Glomerular visceral epithelial cell (primary cell): ENCODE measurements at regions not wholly inside any gene's neighbourhood (a gene's known extent, or its start where the extent isn't known, plus 50 kb on each side); places are given as distances from the start of the nearest gene placed in this dataset.

Experiments used
- DNase-seq: peaks from one replicate; pipeline ENCODE4 v3.0.0-alpha.2; 2016; ENCODE audit errors: extremely low spot score

- DNase-seq = peak; percentile 20
These were observed 55.7 kb upstream of the PHACTR2 start for GRCh38 chr6:143621876-143622605.

DNA sequence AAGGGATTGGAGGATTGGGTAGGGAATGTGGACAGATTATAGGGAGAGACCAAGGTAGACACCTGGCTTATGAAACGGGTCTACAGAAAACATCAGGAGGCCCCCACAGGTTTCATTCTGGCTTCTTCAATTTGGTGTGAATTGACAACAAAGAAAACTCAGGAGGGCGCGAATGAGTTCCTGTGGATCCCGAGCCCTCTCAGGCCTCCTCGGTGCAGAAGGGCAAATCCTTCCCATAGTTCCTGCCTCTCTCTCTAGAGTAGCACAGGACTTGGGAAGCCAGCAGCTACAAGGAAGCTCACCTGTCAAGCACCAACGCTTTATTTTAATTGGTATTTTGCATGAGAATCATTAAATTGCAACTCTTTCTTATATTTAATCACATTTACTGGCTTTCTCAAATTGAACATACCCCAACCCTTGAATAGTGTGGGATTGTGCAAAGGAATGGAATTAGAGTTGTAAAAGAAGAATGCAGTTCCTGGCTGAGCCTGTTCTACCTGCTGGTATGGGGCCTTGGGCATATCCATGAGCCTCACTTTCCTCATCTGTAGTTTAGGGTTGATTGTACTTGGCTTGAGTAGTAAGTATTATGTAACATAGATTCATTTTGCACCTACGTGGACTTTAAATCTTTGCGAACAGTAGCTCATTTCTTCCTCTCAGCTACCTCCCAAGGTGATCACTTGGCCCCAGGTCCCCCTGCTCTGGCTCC is 56.4 kb upstream of the PHACTR2 start:
- no peak for DNase-seq

DNA sequence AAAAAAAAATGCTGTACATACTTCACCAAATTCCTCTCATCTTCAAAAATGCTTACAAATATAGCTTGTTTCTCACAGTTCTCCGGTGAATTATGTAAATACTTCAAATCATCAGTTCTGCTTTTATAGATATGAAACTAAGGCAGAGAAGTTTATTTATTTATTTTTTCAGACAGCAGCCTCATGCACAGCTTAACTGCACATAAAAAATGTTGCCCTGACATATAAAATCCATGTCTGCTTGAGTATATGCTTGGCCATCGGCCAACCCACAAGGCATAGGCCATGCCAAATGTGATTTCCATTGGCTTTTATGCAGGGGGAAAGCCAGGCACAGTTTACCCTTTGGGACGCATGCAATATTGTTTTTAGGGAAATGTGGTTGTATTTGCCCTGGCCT is 57.3 kb upstream of the PHACTR2 start:
- DNase-seq = peak; percentile 18

DNA sequence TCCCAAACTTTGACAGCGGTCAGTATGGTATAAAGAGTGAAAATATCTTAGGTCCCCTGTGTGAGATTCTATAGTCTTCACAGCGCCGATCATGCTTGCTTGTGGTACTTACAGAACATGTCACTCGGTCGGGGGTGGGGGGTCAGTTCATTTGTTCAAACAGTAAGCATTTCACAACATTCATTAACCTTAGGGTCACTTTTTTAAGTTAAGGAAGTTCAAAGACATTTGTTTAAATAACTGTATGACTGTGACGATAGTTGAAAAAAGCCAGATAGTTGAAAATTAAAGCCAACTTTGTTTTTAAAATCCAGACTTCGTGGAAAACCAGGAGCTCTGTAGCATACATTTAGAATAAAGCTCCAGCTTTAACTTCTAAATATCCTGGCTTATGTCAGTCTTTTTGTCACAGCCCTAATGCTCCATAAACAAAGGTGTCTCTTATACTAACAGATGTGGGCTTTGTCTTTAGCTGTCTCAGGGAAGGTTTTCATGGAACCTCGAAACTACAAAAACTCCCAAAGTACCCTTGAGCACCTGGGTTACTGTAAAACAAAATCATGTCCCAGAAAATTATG is 57.9 kb upstream of the PHACTR2 start:
- no peak for DNase-seq

- no peak for DNase-seq
These were observed 61.0 kb upstream of the PHACTR2 start for GRCh38 chr6:143616741-143617140.

DNA sequence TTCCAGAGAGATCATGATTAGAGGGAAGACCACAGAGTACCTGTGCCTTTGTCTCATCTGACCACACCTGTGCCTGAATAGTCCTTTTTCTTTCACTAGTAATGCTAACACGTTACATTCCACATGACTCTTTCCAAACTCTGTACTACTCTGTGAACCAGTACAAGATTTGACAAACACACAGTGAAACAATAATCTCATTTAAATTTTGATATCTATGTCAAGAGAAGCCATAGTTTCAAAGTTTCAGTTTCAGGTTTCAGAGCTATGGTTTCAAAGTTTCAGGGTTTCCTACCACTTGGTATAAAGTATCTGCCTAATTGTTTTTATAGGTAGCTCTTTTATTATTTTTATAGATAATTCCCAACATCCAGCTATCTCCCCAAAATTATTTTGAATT is 62.0 kb upstream of the PHACTR2 start:
- no peak for DNase-seq

- no peak for DNase-seq
These were observed 63.5 kb upstream of the PHACTR2 start for GRCh38 chr6:143614235-143614634.

DNA sequence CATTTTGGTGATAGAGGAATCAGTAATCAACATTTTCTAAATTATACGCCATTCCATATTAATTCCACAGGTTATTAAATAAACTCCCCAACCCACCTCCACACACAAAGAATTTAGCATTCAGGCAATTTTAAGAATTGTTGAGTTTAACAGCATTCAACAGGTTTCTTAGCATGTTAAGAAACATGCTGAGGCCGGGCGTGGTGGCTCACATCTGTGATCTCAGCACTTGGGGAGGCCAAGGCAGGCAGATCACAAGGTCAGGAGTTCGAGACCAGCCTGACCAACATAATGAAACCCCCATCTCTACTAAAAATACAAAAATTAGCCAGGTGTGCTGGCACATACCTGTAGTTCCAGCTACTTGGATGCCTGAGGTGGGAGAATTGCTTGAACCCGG is 64.0 kb upstream of the PHACTR2 start:
- no peak for DNase-seq

DNA sequence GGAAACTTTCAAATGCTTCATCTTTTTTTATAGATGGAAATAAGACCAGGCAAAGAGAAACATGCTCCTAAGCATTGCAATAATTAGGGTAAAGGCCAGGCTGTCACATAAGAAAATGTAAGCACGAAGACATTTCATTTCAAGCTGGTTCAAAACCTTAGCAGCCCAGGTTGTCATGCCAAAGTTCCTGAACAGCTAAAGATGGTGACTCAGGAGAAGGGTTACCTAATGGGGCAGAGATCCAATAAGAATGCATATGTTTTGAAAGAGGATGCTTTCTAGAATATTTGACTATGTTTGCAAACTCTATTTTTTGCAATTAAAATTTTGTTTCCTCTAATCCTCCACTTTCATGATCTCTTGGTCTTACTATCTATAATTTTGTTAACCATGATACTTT is 65.6 kb upstream of the PHACTR2 start:
- no peak for DNase-seq

DNA sequence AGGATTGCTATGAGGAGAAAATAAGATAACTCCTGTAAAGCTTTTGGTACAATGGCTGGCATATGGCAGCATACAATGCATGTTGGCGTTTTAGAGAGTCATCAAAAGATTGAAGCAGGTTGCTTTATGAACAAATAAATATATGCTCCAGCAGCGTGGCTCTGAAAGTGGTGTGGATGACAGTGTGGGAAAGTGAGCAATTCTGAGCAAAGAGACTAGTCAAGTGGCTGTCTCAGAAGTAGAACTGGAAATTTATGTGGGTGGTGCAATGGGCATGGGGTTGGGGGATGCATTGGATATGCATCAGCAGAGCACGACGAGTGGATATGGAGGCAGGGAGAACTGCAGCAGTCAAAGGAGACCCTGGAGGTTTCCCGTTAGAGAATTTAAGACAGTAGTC is 66.2 kb upstream of the PHACTR2 start:
- no peak for DNase-seq

GRCh38 chr6:143609972-143610371 is 67.8 kb upstream of the PHACTR2 start:
- no peak for DNase-seq

DNA sequence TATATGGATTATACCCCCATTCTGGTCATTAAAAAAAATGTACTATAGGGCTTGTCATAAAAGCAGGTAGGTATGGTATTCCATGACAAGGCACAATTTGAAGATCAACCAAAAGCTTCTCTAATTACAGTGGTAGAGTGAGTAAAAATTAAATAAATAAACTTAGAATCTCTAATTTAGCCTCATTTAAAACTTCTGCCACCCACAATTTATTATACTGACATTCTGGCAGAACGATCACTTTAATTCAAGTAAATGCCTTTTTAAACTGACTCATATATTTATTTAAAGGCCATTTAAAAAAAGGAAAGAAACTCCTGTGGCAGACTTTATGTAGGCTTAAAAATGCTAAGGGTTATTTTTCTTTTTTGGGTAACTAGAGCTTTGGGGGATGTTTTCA is 68.3 kb upstream of the PHACTR2 start:
- DNase-seq = no peak

GRCh38 chr6:143608906-143609305 is 68.9 kb upstream of the PHACTR2 start:
- no peak for DNase-seq

- DNase-seq = no peak
These were observed 69.8 kb upstream of the PHACTR2 start for GRCh38 chr6:143607974-143608373.

DNA sequence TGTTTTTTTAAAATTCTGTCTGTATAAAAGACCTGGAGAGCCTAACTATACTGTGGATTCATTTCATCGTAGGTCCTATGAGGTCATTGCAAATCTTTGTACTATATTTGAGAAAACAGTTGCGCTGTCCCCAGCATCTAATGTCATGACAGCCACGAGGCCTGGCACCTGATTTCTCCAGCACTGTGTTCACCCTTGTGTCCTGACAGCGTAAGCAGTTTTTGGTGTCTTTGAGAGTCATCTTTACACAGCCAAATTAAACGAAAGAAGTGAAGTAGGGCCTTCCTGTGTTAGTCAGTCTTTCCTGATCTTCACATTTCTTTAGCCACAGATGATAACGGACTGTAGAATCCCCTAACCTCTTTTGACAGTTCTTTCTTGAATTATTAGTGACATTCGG is 70.6 kb upstream of the PHACTR2 start:
- DNase-seq = no peak

GRCh38 chr6:143605906-143606521 is 71.8 kb upstream of the PHACTR2 start:
- DNase-seq = no peak

DNA sequence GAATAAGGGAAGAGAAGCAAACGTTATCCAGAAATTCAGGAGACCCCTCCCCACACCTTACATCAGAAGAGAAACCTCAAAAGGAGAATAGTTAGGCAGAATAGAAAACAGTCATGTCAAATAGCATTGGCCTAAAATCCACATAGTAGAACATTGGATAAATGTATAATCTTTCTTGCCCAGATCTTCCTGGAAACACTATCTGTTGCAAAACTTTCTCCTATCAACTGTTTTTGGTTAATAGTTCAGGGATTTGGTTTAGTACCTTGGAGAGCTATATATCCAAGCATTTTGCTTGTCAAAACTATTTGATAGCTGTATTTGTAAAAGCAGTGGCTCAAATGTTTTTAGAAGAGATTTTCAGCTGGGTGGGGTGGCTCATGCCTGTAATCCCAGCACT is 74.3 kb upstream of the PHACTR2 start:
- no peak for DNase-seq

GRCh38 chr6:143601504-143601903 is 76.3 kb upstream of the PHACTR2 start:
- no peak for DNase-seq

- no peak for DNase-seq
These were observed 76.9 kb upstream of the PHACTR2 start for GRCh38 chr6:143600821-143601220.

DNA sequence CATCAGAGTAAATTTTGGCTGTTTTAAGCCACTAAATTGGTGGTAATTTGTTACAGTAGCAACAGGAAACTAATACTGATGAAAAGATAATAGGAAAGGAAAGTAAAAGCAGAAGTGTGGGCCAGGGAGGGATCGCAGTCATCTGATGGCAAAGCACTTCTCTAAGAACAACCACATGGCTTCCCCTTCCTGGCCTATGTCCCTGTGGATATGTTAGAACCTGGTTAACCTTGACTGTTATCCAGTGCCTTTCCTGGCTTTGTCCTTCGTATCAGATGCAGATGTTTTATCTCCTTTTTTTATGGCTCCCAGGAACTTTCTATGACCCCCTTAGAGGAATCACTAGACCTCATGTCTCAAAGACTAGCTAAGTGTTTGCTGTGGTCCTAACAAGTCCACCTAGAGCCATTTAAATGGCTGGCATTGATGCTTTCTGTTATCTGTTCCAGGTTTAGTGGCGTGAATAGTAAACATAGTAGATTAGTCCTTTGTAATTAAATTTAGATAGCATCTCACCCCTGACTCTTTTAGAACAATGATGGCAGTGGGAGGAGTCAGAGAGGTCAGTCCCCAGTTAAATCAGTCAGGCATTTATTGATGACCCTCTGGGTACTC is 79.2 kb upstream of the PHACTR2 start:
- DNase-seq = no peak

- no peak for DNase-seq
These were observed 80.9 kb upstream of the PHACTR2 start for GRCh38 chr6:143596866-143597265.
